Activated naive CD8-positive, alpha-beta T cell treated with anti-CD3 and anti-CD28 coated beads, Interleukin-2, amount 10 ng/mL, durations not matched to agents 7 days and 5 days (primary cell): ENCODE measurements at regions not wholly inside any gene's neighbourhood (a gene's known extent, or its start where the extent isn't known, plus 50 kb on each side); places are given as distances from the start of the nearest gene placed in this dataset.
"Not testable (repeated sequence)": the region's sequence is repeated elsewhere in the genome, so short reads cannot be mapped to it uniquely, and the experiment has no call there.

Experiments
- ATAC-seq: fragments of 150-1000 bp; cut with Tn5 transposase; one replicate; pipeline ENCODE4 v1.10.0; 2021; ENCODE audit warnings: low read depth, moderate library complexity
- POLR2A ChIA-PET: fragments of 350-600 bp; sonication (Branson Sonifier 250); formaldehyde crosslinking; loops from one replicate; lab custom pipeline; 2021; ENCODE audit warnings: antibody characterized with exemption; lab: Charles Lee
- DNase-seq: peaks from one replicate; pipeline ENCODE4 v3.0.0; 2021
- H3K27ac Mint-ChIP-seq: one replicate; pipeline ENCODE4 v1.8.0; 2022; ENCODE audit warnings: mild to moderate bottlenecking, mixed read lengths
- H3K27me3 Mint-ChIP-seq: one replicate; pipeline ENCODE4 v1.8.0; 2022; ENCODE audit warnings: mild to moderate bottlenecking, moderate library complexity, mixed read lengths
- H3K36me3 Mint-ChIP-seq: one replicate; pipeline ENCODE4 v1.8.0; 2021; ENCODE audit warnings: mild to moderate bottlenecking, mixed read lengths
- H3K4me1 Mint-ChIP-seq: one replicate; pipeline ENCODE4 v1.8.0; 2021; ENCODE audit warnings: mixed read lengths
- H3K4me3 Mint-ChIP-seq: one replicate; pipeline ENCODE4 v1.8.0; 2022; ENCODE audit warnings: mild to moderate bottlenecking, moderate library complexity, mixed read lengths
- H3K9me3 Mint-ChIP-seq: one replicate; pipeline ENCODE4 v1.8.0; 2021; ENCODE audit warnings: mixed read lengths

GRCh38 chr16:29179401-29180205 lies 194.8 kb downstream of the LAT start:
- H3K27me3 Mint-ChIP-seq, DNase-seq, POLR2A ChIA-PET, H3K36me3 Mint-ChIP-seq, ATAC-seq, H3K4me3 Mint-ChIP-seq, H3K27ac Mint-ChIP-seq, H3K4me1 Mint-ChIP-seq, H3K9me3 Mint-ChIP-seq: not testable (repeated sequence)

GRCh38 chr16:29177888-29178726 lies 193.3 kb downstream of the LAT start:
- POLR2A ChIA-PET, H3K27ac Mint-ChIP-seq, ATAC-seq, H3K9me3 Mint-ChIP-seq, DNase-seq, H3K36me3 Mint-ChIP-seq, H3K4me1 Mint-ChIP-seq, H3K4me3 Mint-ChIP-seq, H3K27me3 Mint-ChIP-seq: not testable (repeated sequence)

- DNase-seq, POLR2A ChIA-PET, H3K36me3 Mint-ChIP-seq, H3K4me1 Mint-ChIP-seq, H3K9me3 Mint-ChIP-seq, ATAC-seq, H3K27me3 Mint-ChIP-seq, H3K4me3 Mint-ChIP-seq, H3K27ac Mint-ChIP-seq: not testable (repeated sequence)
These were observed 192.5 kb downstream of the LAT start for GRCh38 chr16:29177203-29177887.

- H3K36me3 Mint-ChIP-seq, ATAC-seq, POLR2A ChIA-PET, H3K4me3 Mint-ChIP-seq, H3K4me1 Mint-ChIP-seq, H3K9me3 Mint-ChIP-seq, H3K27ac Mint-ChIP-seq, DNase-seq, H3K27me3 Mint-ChIP-seq: not testable (repeated sequence)
These were observed 192.0 kb downstream of the LAT start for GRCh38 chr16:29176822-29177202.

GRCh38 chr16:29176154-29176470 lies 191.3 kb downstream of the LAT start:
- H3K36me3 Mint-ChIP-seq, H3K4me3 Mint-ChIP-seq, H3K27ac Mint-ChIP-seq, DNase-seq, ATAC-seq, H3K4me1 Mint-ChIP-seq, H3K27me3 Mint-ChIP-seq, POLR2A ChIA-PET: not testable (repeated sequence)
- H3K9me3 Mint-ChIP-seq: peaks cover 10% of the 10 kb centered on the region

GRCh38 chr16:29175411-29176153 lies 190.7 kb downstream of the LAT start:
- H3K4me1 Mint-ChIP-seq, POLR2A ChIA-PET, ATAC-seq, H3K27me3 Mint-ChIP-seq, H3K4me3 Mint-ChIP-seq, H3K27ac Mint-ChIP-seq, DNase-seq: not testable (repeated sequence)
- Mint-ChIP-seq H3K36me3 (peaks cover 11% of the 10 kb centered on the region), H3K9me3 (peaks cover 10% of the 10 kb centered on the region)

GRCh38 chr16:29173371-29174305 lies 188.8 kb downstream of the LAT start:
- H3K4me1 Mint-ChIP-seq, ATAC-seq, POLR2A ChIA-PET, DNase-seq, H3K27me3 Mint-ChIP-seq, H3K4me3 Mint-ChIP-seq, H3K27ac Mint-ChIP-seq: not testable (repeated sequence)
- Mint-ChIP-seq H3K9me3 (peaks cover 10% of the 10 kb centered on the region), H3K36me3 (peaks cover 11% of the 10 kb centered on the region)

GRCh38 chr16:29172098-29172724 lies 187.4 kb downstream of the LAT start:
- H3K9me3 Mint-ChIP-seq: peaks cover 10% of the 10 kb centered on the region
- POLR2A ChIA-PET, H3K4me3 Mint-ChIP-seq, ATAC-seq, H3K27ac Mint-ChIP-seq, DNase-seq, H3K4me1 Mint-ChIP-seq, H3K27me3 Mint-ChIP-seq: not testable (repeated sequence)
- peaks cover 11% of the 10 kb centered on the region for H3K36me3 Mint-ChIP-seq

GRCh38 chr16:29171296-29171695 lies 186.4 kb downstream of the LAT start:
- H3K27ac Mint-ChIP-seq, DNase-seq, H3K27me3 Mint-ChIP-seq, H3K4me3 Mint-ChIP-seq, ATAC-seq, H3K4me1 Mint-ChIP-seq, POLR2A ChIA-PET: not testable (repeated sequence)
- peaks cover 10% of the 10 kb centered on the region for H3K9me3 Mint-ChIP-seq
- peaks cover 11% of the 10 kb centered on the region for H3K36me3 Mint-ChIP-seq

GRCh38 chr16:29170393-29171119 lies 185.7 kb downstream of the LAT start:
- POLR2A ChIA-PET, DNase-seq, H3K4me3 Mint-ChIP-seq, ATAC-seq, H3K4me1 Mint-ChIP-seq, H3K27me3 Mint-ChIP-seq, H3K27ac Mint-ChIP-seq: not testable (repeated sequence)
- Mint-ChIP-seq H3K36me3 (peaks cover 11% of the 10 kb centered on the region), H3K9me3 (peaks cover 10% of the 10 kb centered on the region)

GRCh38 chr16:29169295-29169994 lies 184.6 kb downstream of the LAT start:
- H3K9me3 Mint-ChIP-seq: peaks cover 10% of the 10 kb centered on the region
- H3K4me3 Mint-ChIP-seq, H3K27me3 Mint-ChIP-seq, H3K4me1 Mint-ChIP-seq, ATAC-seq, POLR2A ChIA-PET, DNase-seq, H3K27ac Mint-ChIP-seq: not testable (repeated sequence)
- H3K36me3 Mint-ChIP-seq: peaks cover 11% of the 10 kb centered on the region
